GM12878 (cell line): ENCODE measurements at regions not wholly inside any gene's neighbourhood (a gene's known extent, or its start where the extent isn't known, plus 50 kb on each side); places are given as distances from the start of the nearest gene placed in this dataset.

ENCODE experiments used
- MAX ChIP-seq: IDR thresholded peaks from 2 replicates; pipeline ENCODE4 v1.6.1; 2012; ENCODE audit warnings: low read depth, low read length, improper control_type of control experiment
- TF ChIP-seq, protein P1 (sequence below), 3 experiments: IDR thresholded peaks in 2 of 3; conservative IDR thresholded peaks in 1 of 3; 2 replicates each; pipeline ENCODE4 v1.5.1; 2011; ENCODE audit warnings: low read depth in 3 of 3, low read length in 3 of 3, mild to moderate bottlenecking in 3 of 3, control low read depth in 2 of 3, moderate library complexity in 2 of 3, inconsistent platforms in 1 of 3, mixed read lengths in 1 of 3; ENCODE audit not compliant: control insufficient read depth in 2 of 3, insufficient read depth in 1 of 3; ENCODE audit errors: extremely low read depth in 1 of 3

DNA sequence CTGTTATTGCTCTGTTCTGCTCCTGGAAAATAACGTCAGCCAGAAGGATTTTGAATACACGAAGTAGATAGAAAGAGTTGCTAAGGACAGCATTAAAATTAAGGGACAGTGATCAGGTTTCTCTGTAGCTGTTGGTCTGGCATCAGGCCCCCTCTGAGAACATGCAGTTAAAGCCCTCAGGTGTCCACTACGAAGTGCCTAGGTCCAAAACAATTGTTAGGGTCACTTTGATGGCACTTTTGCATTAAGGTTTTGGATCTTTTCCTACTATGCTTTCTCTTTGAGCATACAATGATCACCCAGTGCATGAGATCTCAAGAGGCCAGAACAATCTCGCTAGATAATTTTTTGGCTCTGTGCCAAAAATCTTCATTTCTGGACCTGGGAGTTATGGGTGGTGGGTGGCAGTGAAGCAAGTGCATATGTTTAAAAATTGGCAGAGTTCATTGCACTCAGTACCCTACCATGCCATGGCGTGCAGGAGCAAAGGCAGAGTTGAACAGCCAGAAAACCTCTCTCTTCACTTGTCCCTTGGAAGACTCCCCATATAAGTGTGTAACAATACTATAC lies 797.6 kb downstream of the ROBO2 start:
- TF ChIP-seq, protein P1, sequence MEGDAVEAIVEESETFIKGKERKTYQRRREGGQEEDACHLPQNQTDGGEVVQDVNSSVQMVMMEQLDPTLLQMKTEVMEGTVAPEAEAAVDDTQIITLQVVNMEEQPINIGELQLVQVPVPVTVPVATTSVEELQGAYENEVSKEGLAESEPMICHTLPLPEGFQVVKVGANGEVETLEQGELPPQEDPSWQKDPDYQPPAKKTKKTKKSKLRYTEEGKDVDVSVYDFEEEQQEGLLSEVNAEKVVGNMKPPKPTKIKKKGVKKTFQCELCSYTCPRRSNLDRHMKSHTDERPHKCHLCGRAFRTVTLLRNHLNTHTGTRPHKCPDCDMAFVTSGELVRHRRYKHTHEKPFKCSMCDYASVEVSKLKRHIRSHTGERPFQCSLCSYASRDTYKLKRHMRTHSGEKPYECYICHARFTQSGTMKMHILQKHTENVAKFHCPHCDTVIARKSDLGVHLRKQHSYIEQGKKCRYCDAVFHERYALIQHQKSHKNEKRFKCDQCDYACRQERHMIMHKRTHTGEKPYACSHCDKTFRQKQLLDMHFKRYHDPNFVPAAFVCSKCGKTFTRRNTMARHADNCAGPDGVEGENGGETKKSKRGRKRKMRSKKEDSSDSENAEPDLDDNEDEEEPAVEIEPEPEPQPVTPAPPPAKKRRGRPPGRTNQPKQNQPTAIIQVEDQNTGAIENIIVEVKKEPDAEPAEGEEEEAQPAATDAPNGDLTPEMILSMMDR (IDR thresholded peaks at IDR 0.05 in 2 of 3, conservative IDR thresholded peaks at IDR 0.05 in 1 of 3; ENCODE audit: control insufficient read depth in 2 of 3, extremely low read depth in 1 of 3, insufficient read depth in 1 of 3, low read depth in 3 of 3, low read length in 3 of 3), result no peak
- TF ChIP-seq MAX, result no peak
